SK-N-SH treated with all-trans-retinoic acid at 6 μM for 48 hours (cell line): ENCODE measurements at regions not wholly inside any gene's neighbourhood (a gene's known extent, or its start where the extent isn't known, plus 50 kb on each side); places are given as distances from the start of the nearest gene placed in this dataset.

Source experiments
- ATAC-seq: fragments of 200-7000 bp; cut with Tn5 transposase; 3 replicates; pipeline ENCODE4 v1.9.1; 2020; ENCODE audit warnings: mild to moderate bottlenecking, moderate library complexity
- ARNTL ChIP-seq: fragments of 450-650 bp; formaldehyde crosslinking; IDR thresholded peaks from 2 replicates; pipeline ENCODE4 v1.5.0; 2020; ENCODE audit warnings: low read depth, mild to moderate bottlenecking, moderate library complexity, borderline replicate concordance
- BACH2 ChIP-seq: fragments of 250-450 bp; sonication (Bioruptor Pico); IDR thresholded peaks from 2 replicates; pipeline ENCODE4 v1.9.0; 2021; ENCODE audit warnings: mild to moderate bottlenecking, borderline replicate concordance
- CREB5 ChIP-seq: fragments of 250-450 bp; sonication (Bioruptor Pico); IDR thresholded peaks from 2 replicates; pipeline ENCODE4 v1.5.1; 2020; ENCODE audit warnings: low read depth, mild to moderate bottlenecking, moderate library complexity
- CSDC2 ChIP-seq: fragments of 250-450 bp; sonication (Bioruptor Pico); IDR thresholded peaks from 2 replicates; pipeline ENCODE4 v1.5.0; 2020; ENCODE audit warnings: mild to moderate bottlenecking, moderate library complexity
- CSRNP3 ChIP-seq: fragments of 250-450 bp; sonication (Bioruptor Pico); IDR thresholded peaks from 2 replicates; pipeline ENCODE4 v1.5.1; 2021; ENCODE audit warnings: mild to moderate bottlenecking, moderate library complexity
- ESRRG ChIP-seq: fragments of 250-450 bp; sonication (Bioruptor Pico); IDR thresholded peaks from 2 replicates; pipeline ENCODE4 v1.6.1; 2021; ENCODE audit warnings: mild to moderate bottlenecking
- GLIS3 ChIP-seq: fragments of 250-450 bp; sonication (Bioruptor Pico); IDR thresholded peaks from 2 replicates; pipeline ENCODE4 v1.5.0; 2020; ENCODE audit warnings: mild to moderate bottlenecking, moderate library complexity
- ISL1 ChIP-seq: fragments of 250-450 bp; sonication (Bioruptor Pico); IDR thresholded peaks from 2 replicates; pipeline ENCODE4 v2.1.2; 2022; ENCODE audit warnings: mild to moderate bottlenecking, moderate library complexity
- OSR1 ChIP-seq: fragments of 250-450 bp; sonication (Bioruptor Pico); IDR thresholded peaks from 2 replicates; pipeline ENCODE4 v1.8.0; 2022; ENCODE audit warnings: moderate library complexity, mild to moderate bottlenecking, inconsistent platforms
- PATZ1 ChIP-seq: fragments of 250-450 bp; sonication (Bioruptor Pico); IDR thresholded peaks from 2 replicates; pipeline ENCODE4 v1.8.0; 2020; ENCODE audit warnings: mild to moderate bottlenecking, moderate library complexity, borderline replicate concordance
- POU6F1 ChIP-seq: fragments of 250-450 bp; sonication (Bioruptor Pico); IDR thresholded peaks from 2 replicates; pipeline ENCODE4 v1.8.0; 2021; ENCODE audit warnings: low read depth, mild to moderate bottlenecking, moderate library complexity, borderline replicate concordance
- RARB ChIP-seq: fragments of 250-450 bp; sonication (Bioruptor Pico); IDR thresholded peaks from 2 replicates; pipeline ENCODE4 v1.8.0; 2021; ENCODE audit warnings: mild to moderate bottlenecking, moderate library complexity
- SNAI2 ChIP-seq: fragments of 250-450 bp; sonication (Bioruptor Pico); IDR thresholded peaks from 2 replicates; pipeline ENCODE4 v1.5.0; 2020; ENCODE audit warnings: mild to moderate bottlenecking, moderate library complexity
- TSHZ2 ChIP-seq: fragments of 250-450 bp; sonication (Bioruptor Pico); IDR thresholded peaks from 2 replicates; pipeline ENCODE4 v1.5.0; 2020; ENCODE audit warnings: mild to moderate bottlenecking, moderate library complexity
- ZC3H10 ChIP-seq: fragments of 250-450 bp; sonication (Bioruptor Pico); IDR thresholded peaks from 2 replicates; pipeline ENCODE4 v1.5.1; 2021; ENCODE audit warnings: mild to moderate bottlenecking, moderate library complexity
- ZFP3 ChIP-seq: fragments of 250-450 bp; sonication (Bioruptor Pico); IDR thresholded peaks from 2 replicates; pipeline ENCODE4 v1.5.0; 2020; ENCODE audit warnings: mild to moderate bottlenecking, moderate library complexity
- ZNF565 ChIP-seq: fragments of 450-650 bp; formaldehyde crosslinking; conservative IDR thresholded peaks from 2 replicates; pipeline ENCODE4 v1.5.0; 2020; ENCODE audit warnings: low read depth, mild to moderate bottlenecking, moderate library complexity
- ZNF70 ChIP-seq: fragments of 450-650 bp; formaldehyde crosslinking; IDR thresholded peaks from 2 replicates; pipeline ENCODE4 v1.5.0; 2020; ENCODE audit warnings: mild to moderate bottlenecking, moderate library complexity
- ZNF8 ChIP-seq: fragments of 450-650 bp; formaldehyde crosslinking; IDR thresholded peaks from 2 replicates; pipeline ENCODE4 v1.5.0; 2020; ENCODE audit warnings: mild to moderate bottlenecking, moderate library complexity

- ATAC-seq, result no peak
Measured at GRCh38 chr16:52630711-52631110, 83.8 kb upstream of the TOX3 start.

GRCh38 chr16:52629296-52629695, 82.4 kb upstream of the TOX3 start:
- TF ChIP-seq RARB, result no peak
- no peak for ATAC-seq

More at GRCh38 chr16:52630711-52631110, 83.8 kb upstream of the TOX3 start:
- TF ChIP-seq ISL1 (CRISPR knock-in tag) (no peak), RARB (no peak), POU6F1 (CRISPR knock-in tag) (no peak), ZNF565 (CRISPR knock-in tag) (no peak), CREB5 (CRISPR knock-in tag) (no peak), TSHZ2 (CRISPR knock-in tag) (no peak), CSRNP3 (no peak), ZNF70 (CRISPR knock-in tag) (no peak), ARNTL (CRISPR knock-in tag) (no peak), ZC3H10 (no peak), ZFP3 (CRISPR knock-in tag) (no peak), BACH2 (CRISPR knock-in tag) (no peak), OSR1 (no peak), ESRRG (CRISPR knock-in tag) (no peak), CSDC2 (CRISPR knock-in tag) (no peak), SNAI2 (CRISPR knock-in tag) (no peak)

GRCh38 chr16:52624891-52625290, 77.9 kb upstream of the TOX3 start:
- TF ChIP-seq SNAI2 (CRISPR knock-in tag) (no peak), PATZ1 (no peak), GLIS3 (CRISPR knock-in tag) (no peak)
- ATAC-seq, result no peak

GRCh38 chr16:52621651-52622050, 74.7 kb upstream of the TOX3 start:
- TF ChIP-seq ZNF8 (CRISPR knock-in tag), result no peak
- no peak for TF ChIP-seq BACH2 (CRISPR knock-in tag)
- TF ChIP-seq GLIS3 (CRISPR knock-in tag), result no peak
- no peak for TF ChIP-seq ZNF565 (CRISPR knock-in tag)
- no peak for TF ChIP-seq ZFP3 (CRISPR knock-in tag)
- no peak for TF ChIP-seq OSR1
- TF ChIP-seq CSRNP3, result no peak
- no peak for TF ChIP-seq RARB
- TF ChIP-seq TSHZ2 (CRISPR knock-in tag), result no peak
- no peak for TF ChIP-seq CSDC2 (CRISPR knock-in tag)
- no peak for TF ChIP-seq POU6F1 (CRISPR knock-in tag)
- no peak for ATAC-seq
